HCT116 (cell line): ENCODE measurements at regions not wholly inside any gene's neighbourhood (a gene's known extent, or its start where the extent isn't known, plus 50 kb on each side); places are given as distances from the start of the nearest gene placed in this dataset.

Source experiments
- ATAC-seq: fragments of 200-7000 bp; cut with Tn5 transposase; 2 replicates; pipeline ENCODE4 v1.9.1; 2020; ENCODE audit warnings: mild to moderate bottlenecking, moderate library complexity
- BruUV-seq: library from RNA; stranded (reverse); fragments of 400-500 nt; replicated peaks from 2 replicates; lab custom pipeline; 2021; lab: Mats Ljungman, UMichigan
- CTCF ChIA-PET: fragments of 300-600 bp; sonication (Branson Sonifier 250); formaldehyde crosslinking; loops from one replicate; lab custom pipeline; 2021; ENCODE audit warnings: antibody characterized with exemption; lab: Charles Lee
- POLR2A ChIA-PET: fragments of 300-600, 350-600 bp; sonication (Branson Sonifier 250); formaldehyde crosslinking; loops from one replicate; lab custom pipeline; 2021; ENCODE audit warnings: antibody characterized with exemption; lab: Charles Lee
- RAD21 ChIA-PET, 2 experiments: fragments of 300-600 bp; sonication (Branson Sonifier 250); formaldehyde crosslinking; loops; one replicate each; lab custom pipeline; 2023; ENCODE audit warnings: low total read pairs in 2 of 2; ENCODE audit not compliant: uncharacterized antibody in 2 of 2, unreplicated experiment in 2 of 2, low non-redundant PET in 1 of 2; lab: Charles Lee
- DNase-seq: peaks from one replicate; pipeline ENCODE4 v3.0.0-alpha.2; 2010; ENCODE audit warnings: low read depth, low spot score
- H2AFZ ChIP-seq: fragments of 200-600 bp; shearing (Covaris generic), sonication (generic); 2 replicates; pipeline ENCODE4 v1.6.1; 2017; ENCODE audit warnings: low read depth, mixed run types, mixed read lengths, antibody characterized with exemption, low read length; ENCODE audit not compliant: poor library complexity, severe bottlenecking
- H3K27ac ChIP-seq: 2 replicates; pipeline ENCODE4 v1.5.1; 2012; ENCODE audit warnings: low read depth, low read length
- H3K27me3 ChIP-seq: fragments of 200-600 bp; sonication (generic); 2 replicates; pipeline ENCODE4 v1.6.1; 2016; ENCODE audit warnings: mixed run types, low read length, mixed read lengths; ENCODE audit not compliant: insufficient read depth
- H3K36me3 ChIP-seq, 2 experiments: fragments of 200-500 bp in 1 of 2; fragments of 200-600 bp in 1 of 2; sonication (Bioruptor generic) in 1 of 2; sonication (generic) in 1 of 2; 2 replicates each; pipeline versions ENCODE4 v1.5.1 to v1.6.1; 2014 to 2016; ENCODE audit warnings: low read length in 2 of 2, inconsistent platforms in 1 of 2, mixed read lengths in 1 of 2, mixed run types in 1 of 2; ENCODE audit not compliant: insufficient read depth in 2 of 2, control insufficient read depth in 1 of 2
- H3K4me1 ChIP-seq, 2 experiments: fragments of 200-600 bp in 1 of 2; sonication (generic) in 1 of 2; 2 replicates each; pipeline versions ENCODE4 v1.5.1 to v1.6.1; 2012 to 2017; ENCODE audit warnings: low read length in 2 of 2, inconsistent platforms in 1 of 2, mild to moderate bottlenecking in 1 of 2, mixed read lengths in 1 of 2, mixed run types in 1 of 2, moderate library complexity in 1 of 2; ENCODE audit not compliant: insufficient read depth in 2 of 2, control insufficient read depth in 1 of 2
- H3K4me2 ChIP-seq: fragments of 200-600 bp; sonication (generic); 2 replicates; pipeline ENCODE4 v1.6.1; 2017; ENCODE audit warnings: mixed run types, low read length, mixed read lengths
- H3K4me3 ChIP-seq, 2 experiments: fragments of 200-600 bp in 1 of 2; sonication (generic) in 1 of 2; replicated peaks in 1 of 2; 2 replicates each; pipeline ENCODE4 v1.5.1; 2011 to 2016; ENCODE audit warnings: low read length in 2 of 2, control low read depth in 1 of 2, low read depth in 1 of 2, mild to moderate bottlenecking in 1 of 2, mixed read lengths in 1 of 2, mixed run types in 1 of 2
- H3K79me2 ChIP-seq: fragments of 200-600 bp; sonication (generic); 2 replicates; pipeline ENCODE4 v1.6.1; 2017; ENCODE audit warnings: mild to moderate bottlenecking, mixed run types, low read length, moderate library complexity, mixed read lengths; ENCODE audit not compliant: insufficient read depth
- H3K9ac ChIP-seq: fragments of 200-600 bp; sonication (generic); 2 replicates; pipeline ENCODE4 v1.6.1; 2016; ENCODE audit warnings: low read length, mixed read lengths
- H3K9me2 ChIP-seq: fragments of 200-600 bp; sonication (generic), shearing (Covaris generic); 2 replicates; pipeline ENCODE4 v1.6.1; 2017; ENCODE audit warnings: mixed run types, mild to moderate bottlenecking, moderate library complexity; ENCODE audit not compliant: insufficient read depth
- H3K9me3 ChIP-seq, 2 experiments: fragments of 200-500 bp in 1 of 2; fragments of 200-600 bp in 1 of 2; sonication (Bioruptor generic) in 1 of 2; sonication (generic) in 1 of 2; 2 replicates each; pipeline ENCODE4 v1.6.1; 2014 to 2017; ENCODE audit warnings: low read length in 2 of 2, mixed read lengths in 2 of 2, inconsistent platforms in 1 of 2, low read depth in 1 of 2, mild to moderate bottlenecking in 1 of 2, mixed run types in 1 of 2, moderate library complexity in 1 of 2; ENCODE audit not compliant: control insufficient read depth in 1 of 2, insufficient read depth in 1 of 2
- H4K20me1 ChIP-seq: fragments of 200-600 bp; sonication (generic), shearing (Covaris generic); 2 replicates; pipeline ENCODE4 v1.6.1; 2017; ENCODE audit warnings: mixed run types, mild to moderate bottlenecking, moderate library complexity; ENCODE audit not compliant: insufficient read depth
- ATF3 ChIP-seq: IDR thresholded peaks from 2 replicates; pipeline ENCODE4 v1.6.1; 2012
- CBX3 ChIP-seq: IDR thresholded peaks from 2 replicates; pipeline ENCODE4 v1.6.1; 2012; ENCODE audit warnings: low read depth
- CEBPB ChIP-seq: IDR thresholded peaks from 2 replicates; pipeline ENCODE4 v1.6.1; 2012; ENCODE audit warnings: low read depth
- EGR1 ChIP-seq: IDR thresholded peaks from 2 replicates; pipeline ENCODE4 v1.6.1; 2012; ENCODE audit warnings: low read depth
- EZH2 ChIP-seq: fragments of 200-600 bp; sonication (generic); IDR thresholded peaks from 2 replicates; pipeline ENCODE4 v1.6.1; 2017; ENCODE audit warnings: antibody characterized with exemption, mixed run types
- EZH2phosphoT487 ChIP-seq: fragments of 200-600 bp; IDR thresholded peaks from 2 replicates; pipeline ENCODE4 v1.6.1; 2018; ENCODE audit warnings: antibody characterized with exemption, borderline replicate concordance
- FOSL1 ChIP-seq: IDR thresholded peaks from 2 replicates; pipeline ENCODE4 v1.6.1; 2012; ENCODE audit warnings: low read depth
- JUND ChIP-seq: IDR thresholded peaks from 2 replicates; pipeline ENCODE4 v1.6.1; 2012
- MAX ChIP-seq: IDR thresholded peaks from 2 replicates; pipeline ENCODE4 v1.6.1; 2012
- POLR2A ChIP-seq: IDR thresholded peaks from 2 replicates; pipeline ENCODE4 v1.7.0; 2011; ENCODE audit warnings: borderline replicate concordance; ENCODE audit not compliant: insufficient read depth, insufficient read length; ENCODE audit errors: extremely low read depth
- POLR2AphosphoS5 ChIP-seq: IDR thresholded peaks from 2 replicates; pipeline ENCODE4 v1.6.1; 2011; ENCODE audit warnings: mild to moderate bottlenecking, low read depth, low read length, moderate library complexity
- REST ChIP-seq: IDR thresholded peaks from 2 replicates; pipeline ENCODE4 v1.6.1; 2012; ENCODE audit warnings: low read depth
- SP1 ChIP-seq: IDR thresholded peaks from 2 replicates; pipeline ENCODE4 v1.6.1; 2012; ENCODE audit warnings: low read depth
- TCF7L2 ChIP-seq: IDR thresholded peaks from 2 replicates; pipeline ENCODE4 v1.7.0; 2011; ENCODE audit warnings: borderline replicate concordance, inconsistent platforms; ENCODE audit not compliant: insufficient read depth, insufficient read length; ENCODE audit errors: extremely low read depth
- YY1 ChIP-seq: IDR thresholded peaks from 2 replicates; pipeline ENCODE4 v1.6.1; 2011; ENCODE audit warnings: low read length, low read depth, moderate library complexity, mild to moderate bottlenecking; ENCODE audit not compliant: insufficient replicate concordance; ENCODE audit errors: extremely low read depth
- ZBTB33 ChIP-seq: IDR thresholded peaks from 2 replicates; pipeline ENCODE4 v1.6.1; 2011; ENCODE audit warnings: mild to moderate bottlenecking, low read length, moderate library complexity; ENCODE audit not compliant: insufficient replicate concordance; ENCODE audit errors: extremely low read depth
- ZFX ChIP-seq: fragments of 450-650 bp; IDR thresholded peaks from 2 replicates; pipeline ENCODE4 v1.6.1; 2017
- intact Hi-C: fragments of 100-400 bp; cut with micrococcal nuclease; formaldehyde crosslinking; loops from 2 replicates; pipeline ENCODE4 v1.10.0; 2022

GRCh38 chr1:88204612-88205167, 479.4 kb upstream of the PKN2 start:
- RAD21 ChIA-PET, result no interaction called here
- TF ChIP-seq EZH2, result no peak
- TF ChIP-seq EGR1, result no peak
- TF ChIP-seq MAX, result no peak
- no peak for TF ChIP-seq JUND
- TF ChIP-seq ZFX, result no peak
- no peak for TF ChIP-seq POLR2A
- TF ChIP-seq ATF3, result no peak
- POLR2A ChIA-PET, result no interaction called here
- Histone ChIP-seq H3K27ac (no peak overlapping the region), H3K79me2 (no peaks in the 10 kb centered on the region), H3K9me2 (no peaks in the 10 kb centered on the region), H3K9ac (no peak overlapping the region), H3K4me3 (no peak overlapping the region), H3K4me1 (no peaks in the 10 kb centered on the region), H3K36me3 (no peaks in the 10 kb centered on the region), H3K27me3 (no peaks in the 10 kb centered on the region), H3K4me2 (no peak overlapping the region), H2AFZ (no peak overlapping the region), H4K20me1 (no peaks in the 10 kb centered on the region), H3K9me3 (no peaks in the 10 kb centered on the region)
- no TSS peak for BruUV-seq
- intact Hi-C loops, result no loop called here
- CTCF ChIA-PET, result interaction anchor here (1.6 kb wide), 1 partner anchor 24 kb away, joined by 3 read pairs; no protein-coding TSS in a partner anchor
- ATAC-seq, result no peak
- DNase-seq, result no peak

- no TSS peak for BruUV-seq
- ATAC-seq (no peak), DNase-seq (no peak)
- H2AFZ ChIP-seq, result no peak overlapping the region
- H3K4me2 ChIP-seq, result no peak overlapping the region
- no peaks in the 10 kb centered on the region for H4K20me1 ChIP-seq
- no peaks in the 10 kb centered on the region for H3K79me2 ChIP-seq
- intact Hi-C loops, result no loop called here
- H3K27ac ChIP-seq, result no peak overlapping the region
- H3K9me3 ChIP-seq, result no peaks in the 10 kb centered on the region
- H3K9ac ChIP-seq, result no peak overlapping the region
- no peaks in the 10 kb centered on the region for H3K9me2 ChIP-seq
- H3K27me3 ChIP-seq, result no peaks in the 10 kb centered on the region
- H3K36me3 ChIP-seq, result no peaks in the 10 kb centered on the region
- CTCF ChIA-PET, result no interaction called here
- RAD21 ChIA-PET, result no interaction called here
- no peaks in the 10 kb centered on the region for H3K4me1 ChIP-seq
- H3K4me3 ChIP-seq, result no peak overlapping the region
- POLR2A ChIA-PET, result no interaction called here
- no peak for TF ChIP-seq CBX3
- TF ChIP-seq TCF7L2, result no peak
- TF ChIP-seq ZFX, result no peak
- TF ChIP-seq EZH2phosphoT487, result no peak
- no peak for TF ChIP-seq EGR1
- TF ChIP-seq POLR2AphosphoS5, result no peak
- TF ChIP-seq REST, result no peak
- no peak for TF ChIP-seq CEBPB
- no peak for TF ChIP-seq YY1
- TF ChIP-seq ZBTB33, result no peak
- no peak for TF ChIP-seq SP1
- TF ChIP-seq FOSL1, result no peak
Observed at GRCh38 chr1:88208389-88208788, 475.7 kb upstream of the PKN2 start.
